ENCODE measurements at regions not wholly inside any gene's neighbourhood (a gene's known extent, or its start where the extent isn't known, plus 50 kb on each side); places are given as distances from the start of the nearest gene placed in this dataset.
"Not testable (repeated sequence)": the region's sequence is repeated elsewhere in the genome, so short reads cannot be mapped to it uniquely, and the experiment has no call there.

- H3K4me3 Mint-ChIP-seq = no peak overlapping the region
- H3K27ac Mint-ChIP-seq = no peak overlapping the region
- no peaks in the 10 kb centered on the region for H3K27me3 Mint-ChIP-seq (ENCODE audit: low read depth)
- no peaks in the 10 kb centered on the region for H3K36me3 Mint-ChIP-seq (ENCODE audit: low read depth)
- H3K9me3 Mint-ChIP-seq = peaks cover 16% of the 10 kb centered on the region
- H3K4me1 Mint-ChIP-seq (ENCODE audit: low read depth) = no peaks in the 10 kb centered on the region
Measured at GRCh38 chr5:25764733-25765132, 1120.0 kb upstream of the CDH10 start.

- no peak overlapping the region for H3K4me3 Mint-ChIP-seq
- H3K27ac Mint-ChIP-seq = no peak overlapping the region
- H3K9me3 Mint-ChIP-seq = peaks cover 12% of the 10 kb centered on the region
- no peaks in the 10 kb centered on the region for H3K36me3 Mint-ChIP-seq (ENCODE audit: low read depth)
- H3K4me1 Mint-ChIP-seq (ENCODE audit: low read depth) = no peaks in the 10 kb centered on the region
- H3K27me3 Mint-ChIP-seq (ENCODE audit: low read depth) = no peaks in the 10 kb centered on the region
Measured at GRCh38 chr5:25763781-25764180, 1119.0 kb upstream of the CDH10 start.

- no peak overlapping the region for H3K4me3 Mint-ChIP-seq
- H3K36me3 Mint-ChIP-seq (ENCODE audit: low read depth) = no peaks in the 10 kb centered on the region
- H3K27ac Mint-ChIP-seq = no peak overlapping the region
- no peaks in the 10 kb centered on the region for H3K27me3 Mint-ChIP-seq (ENCODE audit: low read depth)
- no peaks in the 10 kb centered on the region for H3K4me1 Mint-ChIP-seq (ENCODE audit: low read depth)
- H3K9me3 Mint-ChIP-seq = peaks cover 49% of the 10 kb centered on the region
Measured at GRCh38 chr5:25754895-25755294, 1110.1 kb upstream of the CDH10 start.

GRCh38 chr5:25744908-25745307 lies 1100.1 kb upstream of the CDH10 start:
- no peaks in the 10 kb centered on the region for H3K36me3 Mint-ChIP-seq (ENCODE audit: low read depth)
- no peaks in the 10 kb centered on the region for H3K27me3 Mint-ChIP-seq (ENCODE audit: low read depth)
- H3K4me1 Mint-ChIP-seq (ENCODE audit: low read depth) = no peaks in the 10 kb centered on the region
- no peak overlapping the region for H3K27ac Mint-ChIP-seq
- H3K9me3 Mint-ChIP-seq = peaks cover 19% of the 10 kb centered on the region
- H3K4me3 Mint-ChIP-seq = no peak overlapping the region

- H3K36me3 Mint-ChIP-seq (ENCODE audit: low read depth) = no peaks in the 10 kb centered on the region
- no peak overlapping the region for H3K27ac Mint-ChIP-seq
- H3K4me3 Mint-ChIP-seq = no peak overlapping the region
- no peaks in the 10 kb centered on the region for H3K27me3 Mint-ChIP-seq (ENCODE audit: low read depth)
- H3K9me3 Mint-ChIP-seq = peaks cover 3% of the 10 kb centered on the region
- no peaks in the 10 kb centered on the region for H3K4me1 Mint-ChIP-seq (ENCODE audit: low read depth)
Measured at GRCh38 chr5:25716680-25717079, 1071.9 kb upstream of the CDH10 start.

GRCh38 chr5:25713259-25713658 lies 1068.5 kb upstream of the CDH10 start:
- Mint-ChIP-seq H3K27ac (no peak overlapping the region), H3K36me3 (ENCODE audit: low read depth) (no peaks in the 10 kb centered on the region), H3K4me3 (no peak overlapping the region), H3K9me3 (peaks cover 5% of the 10 kb centered on the region), H3K27me3 (ENCODE audit: low read depth) (no peaks in the 10 kb centered on the region), H3K4me1 (ENCODE audit: low read depth) (no peaks in the 10 kb centered on the region)

- H3K27ac Mint-ChIP-seq = no peak overlapping the region
- H3K36me3 Mint-ChIP-seq (ENCODE audit: low read depth) = no peaks in the 10 kb centered on the region
- no peaks in the 10 kb centered on the region for H3K4me1 Mint-ChIP-seq (ENCODE audit: low read depth)
- H3K9me3 Mint-ChIP-seq = peaks cover 19% of the 10 kb centered on the region
- H3K4me3 Mint-ChIP-seq = no peak overlapping the region
- H3K27me3 Mint-ChIP-seq (ENCODE audit: low read depth) = no peaks in the 10 kb centered on the region
Measured at GRCh38 chr5:25707093-25707492, 1062.3 kb upstream of the CDH10 start.

GRCh38 chr5:25701936-25702335 lies 1057.2 kb upstream of the CDH10 start:
- Mint-ChIP-seq H3K36me3 (ENCODE audit: low read depth) (no peaks in the 10 kb centered on the region), H3K27me3 (ENCODE audit: low read depth) (no peaks in the 10 kb centered on the region), H3K4me1 (ENCODE audit: low read depth) (no peaks in the 10 kb centered on the region), H3K9me3 (peaks cover 14% of the 10 kb centered on the region), H3K27ac (no peak overlapping the region), H3K4me3 (no peak overlapping the region)

- H3K27ac Mint-ChIP-seq = no peak overlapping the region
- no peaks in the 10 kb centered on the region for H3K4me1 Mint-ChIP-seq (ENCODE audit: low read depth)
- H3K9me3 Mint-ChIP-seq = no peaks in the 10 kb centered on the region
- H3K36me3 Mint-ChIP-seq (ENCODE audit: low read depth) = no peaks in the 10 kb centered on the region
- no peak overlapping the region for H3K4me3 Mint-ChIP-seq
- H3K27me3 Mint-ChIP-seq (ENCODE audit: low read depth) = no peaks in the 10 kb centered on the region
Measured at GRCh38 chr5:25694801-25695200, 1050.0 kb upstream of the CDH10 start.

GRCh38 chr5:25688156-25688555 lies 1043.4 kb upstream of the CDH10 start:
- Mint-ChIP-seq H3K36me3 (ENCODE audit: low read depth) (no peaks in the 10 kb centered on the region), H3K4me3 (no peak overlapping the region), H3K27ac (no peak overlapping the region), H3K27me3 (ENCODE audit: low read depth) (no peaks in the 10 kb centered on the region), H3K4me1 (ENCODE audit: low read depth) (no peaks in the 10 kb centered on the region), H3K9me3 (no peaks in the 10 kb centered on the region)

- Mint-ChIP-seq H3K4me3 (no peak overlapping the region), H3K36me3 (ENCODE audit: low read depth) (no peaks in the 10 kb centered on the region), H3K27me3 (ENCODE audit: low read depth) (no peaks in the 10 kb centered on the region), H3K9me3 (peaks cover 17% of the 10 kb centered on the region), H3K27ac (no peak overlapping the region), H3K4me1 (ENCODE audit: low read depth) (no peaks in the 10 kb centered on the region)
Measured at GRCh38 chr5:25669645-25670401, 1025.0 kb upstream of the CDH10 start.

GRCh38 chr5:25662610-25663009 lies 1017.8 kb upstream of the CDH10 start:
- Mint-ChIP-seq H3K27me3 (ENCODE audit: low read depth) (no peaks in the 10 kb centered on the region), H3K4me3 (no peak overlapping the region), H3K27ac (no peak overlapping the region), H3K9me3 (peaks cover 23% of the 10 kb centered on the region), H3K36me3 (ENCODE audit: low read depth) (no peaks in the 10 kb centered on the region), H3K4me1 (ENCODE audit: low read depth) (no peaks in the 10 kb centered on the region)

GRCh38 chr5:25650316-25650715 lies 1005.5 kb upstream of the CDH10 start:
- H3K4me1 Mint-ChIP-seq (ENCODE audit: low read depth); H3K27me3 Mint-ChIP-seq (ENCODE audit: low read depth); H3K27ac Mint-ChIP-seq; H3K4me3 Mint-ChIP-seq; H3K36me3 Mint-ChIP-seq (ENCODE audit: low read depth): not testable (repeated sequence)
- H3K9me3 Mint-ChIP-seq = peaks cover 62% of the 10 kb centered on the region

GRCh38 chr5:25649628-25650265 lies 1005.0 kb upstream of the CDH10 start:
- Mint-ChIP-seq H3K27ac (no peak overlapping the region), H3K27me3 (ENCODE audit: low read depth) (no peaks in the 10 kb centered on the region), H3K9me3 (peaks cover 58% of the 10 kb centered on the region), H3K4me1 (ENCODE audit: low read depth) (no peaks in the 10 kb centered on the region), H3K36me3 (ENCODE audit: low read depth) (no peaks in the 10 kb centered on the region), H3K4me3 (no peak overlapping the region)

Data from T-helper 1 cell treated with Interleukin-12 subunit alpha and Interleukin-12 subunit beta and Interleukin-4 antibody, amounts not matched to agents 30 μg/mL and 1 μg/mL, for 36 hours (primary cell).